Immature natural killer cell (primary cell): ENCODE measurements at regions not wholly inside any gene's neighbourhood (a gene's known extent, or its start where the extent isn't known, plus 50 kb on each side); places are given as distances from the start of the nearest gene placed in this dataset.

ENCODE experiments used
- DNase-seq, 3 donors: peaks; one replicate each; pipeline ENCODE4 v3.0.0; 2022; ENCODE audit warnings: mixed read lengths in 1 of 3
- H3K27ac Mint-ChIP-seq, 6 donors: one replicate each; pipeline ENCODE4 v1.8.0; 2020; ENCODE audit warnings: mixed read lengths in 6 of 6, mild to moderate bottlenecking in 5 of 6, inconsistent platforms in 4 of 6, moderate library complexity in 3 of 6
- H3K27me3 Mint-ChIP-seq, 3 donors: one replicate each; pipeline ENCODE4 v1.8.0; 2020 to 2021; ENCODE audit warnings: low read depth in 3 of 3, mild to moderate bottlenecking in 3 of 3, mixed read lengths in 3 of 3, moderate library complexity in 3 of 3, inconsistent platforms in 1 of 3
- H3K36me3 Mint-ChIP-seq, 3 donors: one replicate each; pipeline ENCODE4 v1.8.0; 2020; ENCODE audit warnings: mixed read lengths in 3 of 3, inconsistent platforms in 2 of 3, mild to moderate bottlenecking in 2 of 3
- H3K4me1 Mint-ChIP-seq, 2 donors: one replicate each; pipeline ENCODE4 v1.8.0; 2020; ENCODE audit warnings: inconsistent platforms in 2 of 2, mild to moderate bottlenecking in 2 of 2, mixed read lengths in 2 of 2, moderate library complexity in 1 of 2
- H3K4me3 Mint-ChIP-seq, 5 donors: one replicate each; pipeline ENCODE4 v1.8.0; 2020; ENCODE audit warnings: mild to moderate bottlenecking in 5 of 5, mixed read lengths in 5 of 5, inconsistent platforms in 3 of 5, moderate library complexity in 3 of 5
- H3K9me3 Mint-ChIP-seq, 6 donors: one replicate each; pipeline ENCODE4 v1.8.0; 2020; ENCODE audit warnings: mild to moderate bottlenecking in 6 of 6, mixed read lengths in 6 of 6, inconsistent platforms in 4 of 6, moderate library complexity in 3 of 6

DNA sequence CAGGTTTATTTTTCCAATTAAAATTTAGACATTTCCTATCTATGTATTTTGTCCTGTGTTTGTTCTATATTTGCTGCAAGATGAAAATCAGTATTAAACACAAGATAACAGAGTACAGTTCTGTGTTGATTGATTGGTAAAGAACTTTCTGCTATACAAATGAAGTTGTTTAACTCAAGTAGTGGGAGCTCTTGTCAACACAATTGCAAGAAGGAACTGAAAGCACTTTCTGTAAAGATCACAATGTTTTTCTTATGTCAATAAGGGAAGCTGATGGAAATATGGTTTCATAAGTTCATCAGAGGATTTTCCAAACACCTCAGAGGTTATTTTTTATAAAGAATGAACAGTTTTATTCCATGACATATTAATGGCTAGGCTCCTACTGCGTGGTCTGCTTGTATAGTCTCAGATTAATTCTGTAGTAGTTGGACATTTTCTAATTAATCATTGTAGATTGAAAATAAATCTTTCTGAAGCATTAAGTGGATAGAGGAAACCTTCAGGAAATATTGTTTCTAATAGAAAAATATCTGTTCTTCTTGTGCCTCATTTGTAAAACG lies 379.5 kb downstream of the LRFN5 start:
- no peak overlapping the region for H3K27ac Mint-ChIP-seq
- H3K27me3 Mint-ChIP-seq: no peaks in the 10 kb centered on the region
- DNase-seq: no peak
- peaks cover 0 to 2% (median 0%) of the 10 kb centered on the region in 3 donors for H3K36me3 Mint-ChIP-seq
- H3K4me1 Mint-ChIP-seq: no peaks in the 10 kb centered on the region
- H3K9me3 Mint-ChIP-seq: peaks cover 0 to 48% (median 16%) of the 10 kb centered on the region in 6 donors
- H3K4me3 Mint-ChIP-seq: no peak overlapping the region

DNA sequence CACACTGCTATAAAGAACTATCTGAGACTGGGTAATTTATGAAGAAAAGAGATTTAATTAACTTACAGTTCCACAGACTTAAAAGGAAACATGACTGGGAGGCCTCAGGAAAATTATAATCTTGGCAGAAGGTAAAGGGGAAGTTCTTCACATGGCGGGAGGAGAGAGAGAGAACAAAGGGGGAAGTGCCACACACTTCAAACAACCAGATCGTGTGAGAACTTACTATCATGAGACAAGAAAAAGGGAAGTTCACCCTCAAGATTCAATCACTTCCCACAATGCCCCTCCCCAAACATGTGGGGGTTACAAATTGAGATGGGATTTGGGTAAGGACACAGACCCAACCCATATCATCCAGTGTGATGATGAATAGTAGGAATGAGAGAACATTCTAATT lies 366.5 kb downstream of the LRFN5 start:
- H3K4me1 Mint-ChIP-seq: no peaks in the 10 kb centered on the region
- H3K27ac Mint-ChIP-seq: no peak overlapping the region

DNA sequence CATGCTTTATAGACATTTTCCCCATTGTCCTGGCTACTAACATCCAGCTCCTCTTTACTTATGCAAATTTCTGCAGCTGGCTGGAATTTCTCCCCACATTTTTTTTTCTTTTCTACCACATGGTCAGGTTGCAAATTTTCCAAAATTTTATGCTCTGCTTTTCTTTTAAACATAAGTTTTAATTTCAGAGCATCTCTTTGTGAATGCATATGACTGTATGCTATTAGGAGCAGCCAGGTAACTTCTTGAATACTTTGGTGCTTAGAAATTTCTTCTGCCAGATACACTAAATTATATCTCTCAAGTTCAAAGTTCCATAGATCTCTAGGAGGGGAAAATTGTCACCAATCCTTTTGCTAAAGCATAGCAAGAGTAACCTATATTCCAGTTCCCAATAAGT lies 365.9 kb downstream of the LRFN5 start:
- Mint-ChIP-seq H3K27ac (no peak overlapping the region), H3K9me3 (peaks cover 12 to 59% (median 29%) of the 10 kb centered on the region in 6 donors)

More for the DNA sequence above, 366.5 kb downstream of the LRFN5 start:
- Mint-ChIP-seq H3K9me3 (peaks cover 14 to 59% (median 26%) of the 10 kb centered on the region in 6 donors), H3K36me3 (peaks cover 0 to 5% (median 0%) of the 10 kb centered on the region in 3 donors), H3K4me3 (no peak overlapping the region), H3K27me3 (peaks cover 0 to 1% (median 0%) of the 10 kb centered on the region in 3 donors)
- DNase-seq: no peak

DNA sequence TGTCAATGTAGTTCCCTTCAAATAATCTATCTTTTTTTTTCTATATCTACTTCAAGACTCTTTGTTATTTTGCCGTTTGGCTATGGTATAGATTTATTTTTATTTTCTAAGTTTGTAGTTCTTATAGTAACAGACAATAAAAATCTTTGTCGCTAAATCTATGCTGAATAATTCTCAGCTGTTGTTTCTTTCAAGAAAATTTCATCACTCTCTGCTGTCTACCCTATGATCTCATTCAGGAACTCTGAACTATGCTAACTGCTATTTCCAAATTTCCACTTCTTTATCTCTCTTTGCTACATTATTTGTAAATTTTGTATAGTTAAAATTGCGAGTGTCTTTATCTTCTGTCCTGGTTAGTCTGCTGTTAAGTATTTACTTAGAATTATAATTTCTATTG lies 353.6 kb downstream of the LRFN5 start:
- no peak for DNase-seq
- peaks cover 3 to 41% (median 18%) of the 10 kb centered on the region in 6 donors for H3K9me3 Mint-ChIP-seq
- no peaks in the 10 kb centered on the region for H3K4me1 Mint-ChIP-seq
- H3K4me3 Mint-ChIP-seq: no peak overlapping the region
- H3K36me3 Mint-ChIP-seq: no peaks in the 10 kb centered on the region
- H3K27ac Mint-ChIP-seq: no peak overlapping the region
- peaks cover 0 to 4% (median 0%) of the 10 kb centered on the region in 3 donors for H3K27me3 Mint-ChIP-seq

More for the DNA sequence above, 365.9 kb downstream of the LRFN5 start:
- no peak for DNase-seq
- Mint-ChIP-seq H3K36me3 (peaks cover 0 to 5% (median 0%) of the 10 kb centered on the region in 3 donors), H3K27me3 (peaks cover 0 to 1% (median 0%) of the 10 kb centered on the region in 3 donors), H3K4me1 (no peaks in the 10 kb centered on the region), H3K4me3 (no peak overlapping the region)

DNA sequence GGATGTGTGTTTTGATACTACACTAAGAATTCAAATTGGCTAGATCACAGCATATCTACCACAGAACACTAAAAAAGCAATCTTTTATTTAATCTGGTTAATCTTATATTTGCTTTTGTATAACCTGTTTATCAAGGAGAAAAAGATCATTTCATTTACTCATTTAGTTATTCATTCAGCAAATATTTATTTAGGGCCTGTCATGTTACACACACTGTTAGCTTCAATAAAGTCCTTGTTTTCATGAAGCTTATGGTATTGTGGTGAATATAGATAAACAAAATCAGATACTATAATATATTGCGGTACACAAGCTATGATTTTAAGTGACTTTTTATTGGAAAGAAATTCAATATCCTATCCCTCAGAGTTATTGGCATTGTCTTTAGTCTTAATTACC lies 350.8 kb downstream of the LRFN5 start:
- no peak overlapping the region for H3K27ac Mint-ChIP-seq
- H3K27me3 Mint-ChIP-seq: no peaks in the 10 kb centered on the region
- H3K36me3 Mint-ChIP-seq: no peaks in the 10 kb centered on the region
- DNase-seq: no peak
- H3K4me1 Mint-ChIP-seq: no peaks in the 10 kb centered on the region
- no peak overlapping the region for H3K4me3 Mint-ChIP-seq
- peaks cover 2 to 26% (median 8%) of the 10 kb centered on the region in 6 donors for H3K9me3 Mint-ChIP-seq
